ENCODE measurements at regions not wholly inside any gene's neighbourhood (a gene's known extent, or its start where the extent isn't known, plus 50 kb on each side); places are given as distances from the start of the nearest gene placed in this dataset.
A peak's percentile ranks its signal among the peaks of the same experiment; 100 is the strongest.

GRCh38 chr2:156006721-156007618 is 325.6 kb downstream of the NR4A2 start:
- H3K27ac Mint-ChIP-seq (ENCODE audit: unreplicated experiment) = peak overlapping the region; percentile 42
- no peaks in the 10 kb centered on the region for H3K4me1 Mint-ChIP-seq (ENCODE audit: unreplicated experiment)
- peaks cover 3% of the 10 kb centered on the region for H3K36me3 Mint-ChIP-seq (ENCODE audit: low read depth, unreplicated experiment)
- no peak overlapping the region for H3K4me3 Mint-ChIP-seq (ENCODE audit: unreplicated experiment)
- DNase-seq (ENCODE audit: low spot score) = no peak
- H3K27me3 Mint-ChIP-seq (ENCODE audit: unreplicated experiment) = peaks cover 1% of the 10 kb centered on the region
- TF ChIP-seq CTCF (IDR thresholded peaks at IDR 0.05; ENCODE audit: unreplicated experiment) = no peak
- no peaks in the 10 kb centered on the region for H3K9me3 Mint-ChIP-seq (ENCODE audit: unreplicated experiment)

GRCh38 chr2:156005999-156006712 is 326.4 kb downstream of the NR4A2 start:
- Mint-ChIP-seq H3K36me3 (ENCODE audit: low read depth, unreplicated experiment) (peaks cover 3% of the 10 kb centered on the region), H3K27ac (ENCODE audit: unreplicated experiment) (no peak overlapping the region), H3K4me3 (ENCODE audit: unreplicated experiment) (no peak overlapping the region), H3K9me3 (ENCODE audit: unreplicated experiment) (no peaks in the 10 kb centered on the region), H3K27me3 (ENCODE audit: unreplicated experiment) (peaks cover 1% of the 10 kb centered on the region), H3K4me1 (ENCODE audit: unreplicated experiment) (no peaks in the 10 kb centered on the region)
- no peak for TF ChIP-seq CTCF (IDR thresholded peaks at IDR 0.05; ENCODE audit: unreplicated experiment)
- DNase-seq (ENCODE audit: low spot score) = no peak

- DNase-seq (ENCODE audit: low spot score) = no peak
- H3K9me3 Mint-ChIP-seq (ENCODE audit: unreplicated experiment) = no peaks in the 10 kb centered on the region
- H3K36me3 Mint-ChIP-seq (ENCODE audit: low read depth, unreplicated experiment) = peaks cover 3% of the 10 kb centered on the region
- no peak overlapping the region for H3K4me3 Mint-ChIP-seq (ENCODE audit: unreplicated experiment)
- no peaks in the 10 kb centered on the region for H3K4me1 Mint-ChIP-seq (ENCODE audit: unreplicated experiment)
- no peak overlapping the region for H3K27ac Mint-ChIP-seq (ENCODE audit: unreplicated experiment)
- peaks cover 1% of the 10 kb centered on the region for H3K27me3 Mint-ChIP-seq (ENCODE audit: unreplicated experiment)
- no peak for TF ChIP-seq CTCF (IDR thresholded peaks at IDR 0.05; ENCODE audit: unreplicated experiment)
Measured at GRCh38 chr2:156005531-156005930, 327.0 kb downstream of the NR4A2 start.

GRCh38 chr2:156004459-156004858 is 328.1 kb downstream of the NR4A2 start:
- H3K36me3 Mint-ChIP-seq (ENCODE audit: low read depth, unreplicated experiment) = peaks cover 3% of the 10 kb centered on the region
- TF ChIP-seq CTCF (IDR thresholded peaks at IDR 0.05; ENCODE audit: unreplicated experiment) = no peak

GRCh38 chr2:156003780-156004179 is 328.7 kb downstream of the NR4A2 start:
- DNase-seq (ENCODE audit: low spot score) = no peak
- TF ChIP-seq CTCF (IDR thresholded peaks at IDR 0.05; ENCODE audit: unreplicated experiment) = no peak
- no peaks in the 10 kb centered on the region for H3K4me1 Mint-ChIP-seq (ENCODE audit: unreplicated experiment)
- H3K4me3 Mint-ChIP-seq (ENCODE audit: unreplicated experiment) = no peak overlapping the region
- no peaks in the 10 kb centered on the region for H3K9me3 Mint-ChIP-seq (ENCODE audit: unreplicated experiment)
- no peaks in the 10 kb centered on the region for H3K36me3 Mint-ChIP-seq (ENCODE audit: low read depth, unreplicated experiment)
- H3K27me3 Mint-ChIP-seq (ENCODE audit: unreplicated experiment) = peaks cover 1% of the 10 kb centered on the region
- H3K27ac Mint-ChIP-seq (ENCODE audit: unreplicated experiment) = no peak overlapping the region

More at GRCh38 chr2:156004459-156004858, 328.1 kb downstream of the NR4A2 start:
- Mint-ChIP-seq H3K4me1 (ENCODE audit: unreplicated experiment) (no peaks in the 10 kb centered on the region), H3K27me3 (ENCODE audit: unreplicated experiment) (peaks cover 1% of the 10 kb centered on the region), H3K27ac (ENCODE audit: unreplicated experiment) (no peak overlapping the region), H3K9me3 (ENCODE audit: unreplicated experiment) (no peaks in the 10 kb centered on the region), H3K4me3 (ENCODE audit: unreplicated experiment) (no peak overlapping the region)
- no peak for DNase-seq (ENCODE audit: low spot score)
